Gastrocnemius medialis (tissue), 4 donors: ENCODE measurements at regions not wholly inside any gene's neighbourhood (a gene's known extent, or its start where the extent isn't known, plus 50 kb on each side); places are given as distances from the start of the nearest gene placed in this dataset.
A peak's percentile ranks its signal among the peaks of the same experiment; 100 is the strongest.

Experiments used
- ATAC-seq, 2 donors: fragments of 150-250 bp; one replicate each; pipeline ENCODE4 v1.9.1; 2016
- DNase-seq, 2 donors: peaks; one replicate each; pipeline ENCODE4 v3.0.0-alpha.2; 2019
- H3K27ac ChIP-seq, 4 donors: fragments of 200-600 bp; sonication (generic); 1 replicate in 1 of 4; 2 replicates in 3 of 4; pipeline ENCODE4 v1.5.1; 2016 to 2018; ENCODE audit warnings: mild to moderate bottlenecking in 2 of 4, moderate library complexity in 1 of 4
- H3K27me3 ChIP-seq, 3 donors: fragments of 200-600 bp; sonication (generic) in 2 of 3; 1 replicate in 1 of 3; 2 replicates in 2 of 3; pipeline versions ENCODE4 v1.5.1 to v1.6.0; 2016 to 2019; ENCODE audit warnings: mild to moderate bottlenecking in 1 of 3, moderate library complexity in 1 of 3
- H3K36me3 ChIP-seq, 2 donors: fragments of 200-600 bp; sonication (generic) in 1 of 2; one replicate each; pipeline ENCODE4 v1.5.1; 2017 to 2018
- H3K4me1 ChIP-seq, 2 donors: fragments of 200-600 bp; sonication (generic) in 1 of 2; one replicate each; pipeline ENCODE4 v1.5.1; 2016 to 2017; ENCODE audit warnings: mild to moderate bottlenecking in 2 of 2
- H3K4me3 ChIP-seq, 4 donors: fragments of 200-600 bp; sonication (generic) in 3 of 4; 1 replicate in 1 of 4; 2 replicates in 3 of 4; pipeline ENCODE4 v1.5.1; 2016 to 2019; ENCODE audit warnings: mild to moderate bottlenecking in 2 of 4
- H3K9me3 ChIP-seq, 3 donors: fragments of 200-600 bp; sonication (generic) in 2 of 3; 1 replicate in 1 of 3; 2 replicates in 2 of 3; pipeline ENCODE4 v1.5.1; 2016 to 2019
- CTCF ChIP-seq, 5 experiments: fragments of 450-650 bp in 3 of 5; fragments of 200-600 bp in 2 of 5; sonication (generic) in 2 of 5; IDR thresholded peaks in 4 of 5; conservative IDR thresholded peaks in 1 of 5; 1 replicate in 4 of 5; 2 replicates in 1 of 5; pipeline ENCODE4 v1.5.1; 2016 to 2019; ENCODE audit warnings: antibody characterized with exemption in 5 of 5, mild to moderate bottlenecking in 3 of 5, moderate library complexity in 3 of 5
- POLR2A ChIP-seq, 2 donors: fragments of 450-650 bp; IDR thresholded peaks; one replicate each; pipeline ENCODE4 v1.6.1; 2017; ENCODE audit warnings: antibody characterized with exemption in 2 of 2, mild to moderate bottlenecking in 2 of 2, moderate library complexity in 2 of 2
- in situ Hi-C, 4 donors: fragments of 200-750 bp; cut with MboI; loops; one replicate each; pipeline versions ENCODE4 v1.15.0 to v1.8.0; 2017; ENCODE audit warnings: low sequenced_read_pairs in 4 of 4
- intact Hi-C: fragments of 100-400 bp; cut with DNase I; formaldehyde crosslinking; loops from one replicate; pipeline ENCODE4 v1.15.1; 2023; ENCODE audit warnings: low total_unique reads

GRCh38 chr12:116353958-116354357 is 76.5 kb upstream of the MED13L start:
- Histone ChIP-seq H3K9me3 (no peaks in the 10 kb centered on the region), H3K27ac (no peak overlapping the region), H3K4me3 (no peak overlapping the region), H3K27me3 (no peaks in the 10 kb centered on the region), H3K4me1 (peaks cover 0 to 5% of the 10 kb centered on the region in 2 donors), H3K36me3 (no peaks in the 10 kb centered on the region)
- DNase-seq (no peak), ATAC-seq (no peak)
- TF ChIP-seq POLR2A (IDR thresholded peaks at IDR 0.05), result no peak
- no peak for TF ChIP-seq CTCF (IDR thresholded peaks at IDR 0.05 in 4 of 5, conservative IDR thresholded peaks at IDR 0.05 in 1 of 5)
- in situ Hi-C loops, result no loop called here
- intact Hi-C loops, result no loop called here

- DNase-seq (no peak), ATAC-seq (no peak)
- intact Hi-C loops, result no loop called here
- no peak for TF ChIP-seq CTCF (IDR thresholded peaks at IDR 0.05 in 4 of 5, conservative IDR thresholded peaks at IDR 0.05 in 1 of 5)
- no peak for TF ChIP-seq POLR2A (IDR thresholded peaks at IDR 0.05)
- no peaks in the 10 kb centered on the region for H3K27me3 ChIP-seq
- H3K9me3 ChIP-seq, result no peaks in the 10 kb centered on the region
- in situ Hi-C loops, result no loop called here
- no peaks in the 10 kb centered on the region for H3K36me3 ChIP-seq
- peaks cover 5 to 8% of the 10 kb centered on the region in 2 donors for H3K4me1 ChIP-seq
- H3K4me3 ChIP-seq, result no peak overlapping the region
- no peak overlapping the region for H3K27ac ChIP-seq
Observed at GRCh38 chr12:116354534-116354933, 77.0 kb upstream of the MED13L start.

- intact Hi-C loops (no loop called here), in situ Hi-C loops (no loop called here)
- ATAC-seq (no peak), DNase-seq (no peak)
- Histone ChIP-seq H3K9me3 (no peaks in the 10 kb centered on the region), H3K27ac (no peak overlapping the region), H3K4me3 (no peak overlapping the region), H3K27me3 (no peaks in the 10 kb centered on the region), H3K36me3 (no peaks in the 10 kb centered on the region), H3K4me1 (peaks cover 12% of the 10 kb centered on the region in 2 donors)
- TF ChIP-seq POLR2A (IDR thresholded peaks at IDR 0.05) (no peak), CTCF (IDR thresholded peaks at IDR 0.05 in 4 of 5, conservative IDR thresholded peaks at IDR 0.05 in 1 of 5) (no peak)
Observed at GRCh38 chr12:116354950-116355783, 77.7 kb upstream of the MED13L start.

GRCh38 chr12:116358536-116358892 is 81.0 kb upstream of the MED13L start:
- Histone ChIP-seq H3K4me3 (peak overlapping the region in 1 of 4 donors; percentile 22), H3K27me3 (no peaks in the 10 kb centered on the region), H3K4me1 (peaks cover 23 to 30% of the 10 kb centered on the region in 2 donors), H3K27ac (peak overlapping the region; percentile 69 to 80 (median 76)), H3K36me3 (no peaks in the 10 kb centered on the region), H3K9me3 (no peaks in the 10 kb centered on the region)
- no peak for ATAC-seq
- TF ChIP-seq CTCF (IDR thresholded peaks at IDR 0.05 in 4 of 5, conservative IDR thresholded peaks at IDR 0.05 in 1 of 5) (no peak), POLR2A (IDR thresholded peaks at IDR 0.05) (no peak)
- intact Hi-C loops (no loop called here), in situ Hi-C loops (no loop called here)
- no peak for DNase-seq
